Peyer's patch (tissue), 4 donors: ENCODE measurements at regions not wholly inside any gene's neighbourhood (a gene's known extent, or its start where the extent isn't known, plus 50 kb on each side); places are given as distances from the start of the nearest gene placed in this dataset.

ENCODE experiments used
- POLR2A ChIP-seq, 2 donors: fragments of 450-650 bp; IDR thresholded peaks; one replicate each; pipeline ENCODE4 v1.5.1; 2017; ENCODE audit warnings: antibody characterized with exemption in 2 of 2, mild to moderate bottlenecking in 2 of 2, moderate library complexity in 2 of 2
- TF ChIP-seq, protein P1 (sequence below), 6 experiments: fragments of 450-650 bp in 4 of 6; fragments of 200-600 bp in 2 of 6; sonication (generic) in 1 of 6; IDR thresholded peaks; one replicate each; pipeline ENCODE4 v1.5.1; 2017 to 2019; ENCODE audit warnings: antibody characterized with exemption in 6 of 6, mild to moderate bottlenecking in 3 of 6, moderate library complexity in 1 of 6

DNA sequence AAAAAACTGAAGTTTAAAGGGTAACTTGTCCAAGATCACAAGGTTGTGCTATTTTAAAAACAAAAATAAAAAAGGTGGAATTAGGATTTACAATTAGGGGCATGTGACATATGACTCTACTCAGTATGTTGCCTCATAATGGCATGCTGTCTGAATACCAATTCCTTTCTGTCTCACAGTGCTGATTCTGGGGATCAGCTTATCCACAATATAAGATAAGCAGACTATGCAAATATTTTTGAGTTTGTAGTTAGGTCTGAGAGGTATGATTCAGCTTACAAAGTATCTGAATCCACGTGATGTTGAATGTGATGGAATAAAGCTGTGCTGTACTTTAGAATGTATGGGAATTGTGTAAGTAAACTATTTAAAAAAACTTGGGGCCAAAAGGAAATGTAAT, 216.6 kb downstream of the HHIPL2 start:
- TF ChIP-seq, protein P1, sequence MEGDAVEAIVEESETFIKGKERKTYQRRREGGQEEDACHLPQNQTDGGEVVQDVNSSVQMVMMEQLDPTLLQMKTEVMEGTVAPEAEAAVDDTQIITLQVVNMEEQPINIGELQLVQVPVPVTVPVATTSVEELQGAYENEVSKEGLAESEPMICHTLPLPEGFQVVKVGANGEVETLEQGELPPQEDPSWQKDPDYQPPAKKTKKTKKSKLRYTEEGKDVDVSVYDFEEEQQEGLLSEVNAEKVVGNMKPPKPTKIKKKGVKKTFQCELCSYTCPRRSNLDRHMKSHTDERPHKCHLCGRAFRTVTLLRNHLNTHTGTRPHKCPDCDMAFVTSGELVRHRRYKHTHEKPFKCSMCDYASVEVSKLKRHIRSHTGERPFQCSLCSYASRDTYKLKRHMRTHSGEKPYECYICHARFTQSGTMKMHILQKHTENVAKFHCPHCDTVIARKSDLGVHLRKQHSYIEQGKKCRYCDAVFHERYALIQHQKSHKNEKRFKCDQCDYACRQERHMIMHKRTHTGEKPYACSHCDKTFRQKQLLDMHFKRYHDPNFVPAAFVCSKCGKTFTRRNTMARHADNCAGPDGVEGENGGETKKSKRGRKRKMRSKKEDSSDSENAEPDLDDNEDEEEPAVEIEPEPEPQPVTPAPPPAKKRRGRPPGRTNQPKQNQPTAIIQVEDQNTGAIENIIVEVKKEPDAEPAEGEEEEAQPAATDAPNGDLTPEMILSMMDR (IDR thresholded peaks at IDR 0.05) = no peak
- no peak for TF ChIP-seq POLR2A (IDR thresholded peaks at IDR 0.05)
